Ramos (cell line): ENCODE measurements at regions not wholly inside any gene's neighbourhood (a gene's known extent, or its start where the extent isn't known, plus 50 kb on each side); places are given as distances from the start of the nearest gene placed in this dataset.

Experiments
- in situ Hi-C: fragments of 300-500 bp; cut with MboI; formaldehyde crosslinking; loops from one replicate; pipeline ENCODE4 v1.14.3; 2022; ENCODE audit warnings: low sequenced_read_pairs; ENCODE audit not compliant: unreplicated experiment

- in situ Hi-C loops = no loop called here
Measured at GRCh38 chr13:72141855-72142519, 275.0 kb upstream of the DACH1 start.

- in situ Hi-C loops = loop anchor here (10.0 kb wide), 1 partner anchor 56 kb away; no protein-coding TSS in a partner anchor
Measured at GRCh38 chr13:72139192-72139591, 272.2 kb upstream of the DACH1 start.

- in situ Hi-C loops = loop anchor here (10.0 kb wide), 1 partner anchor 63 kb away; no protein-coding TSS in a partner anchor
Measured at GRCh38 chr13:72132075-72132474, 265.1 kb upstream of the DACH1 start.

GRCh38 chr13:72129117-72129516, 262.1 kb upstream of the DACH1 start:
- in situ Hi-C loops = no loop called here

- in situ Hi-C loops = no loop called here
Measured at GRCh38 chr13:72127031-72127430, 260.0 kb upstream of the DACH1 start.

- in situ Hi-C loops = no loop called here
Measured at GRCh38 chr13:72126424-72126823, 259.4 kb upstream of the DACH1 start.

GRCh38 chr13:72125561-72125960, 258.6 kb upstream of the DACH1 start:
- in situ Hi-C loops = no loop called here

GRCh38 chr13:72122661-72123255, 255.8 kb upstream of the DACH1 start:
- in situ Hi-C loops = no loop called here

GRCh38 chr13:72121466-72121865, 254.5 kb upstream of the DACH1 start:
- in situ Hi-C loops = no loop called here

- in situ Hi-C loops = no loop called here
Measured at GRCh38 chr13:72120632-72121031, 253.6 kb upstream of the DACH1 start.

GRCh38 chr13:72113931-72114330, 246.9 kb upstream of the DACH1 start:
- in situ Hi-C loops = no loop called here

GRCh38 chr13:72113076-72113475, 246.1 kb upstream of the DACH1 start:
- in situ Hi-C loops = no loop called here

- in situ Hi-C loops = no loop called here
Measured at GRCh38 chr13:72112216-72112615, 245.2 kb upstream of the DACH1 start.

GRCh38 chr13:72109863-72110262, 242.9 kb upstream of the DACH1 start:
- in situ Hi-C loops = no loop called here

GRCh38 chr13:72104656-72105180, 237.7 kb upstream of the DACH1 start:
- in situ Hi-C loops = no loop called here

GRCh38 chr13:72101768-72102400, 234.9 kb upstream of the DACH1 start:
- in situ Hi-C loops = no loop called here

- in situ Hi-C loops = no loop called here
Measured at GRCh38 chr13:72100339-72100738, 233.3 kb upstream of the DACH1 start.

GRCh38 chr13:72097568-72097967, 230.6 kb upstream of the DACH1 start:
- in situ Hi-C loops = no loop called here

GRCh38 chr13:72093262-72093661, 226.3 kb upstream of the DACH1 start:
- in situ Hi-C loops = no loop called here

- in situ Hi-C loops = no loop called here
Measured at GRCh38 chr13:72074663-72075062, 207.7 kb upstream of the DACH1 start.

GRCh38 chr13:72072261-72072660, 205.3 kb upstream of the DACH1 start:
- in situ Hi-C loops = no loop called here
